ENCODE measurements at regions not wholly inside any gene's neighbourhood (a gene's known extent, or its start where the extent isn't known, plus 50 kb on each side); places are given as distances from the start of the nearest gene placed in this dataset.

DNA sequence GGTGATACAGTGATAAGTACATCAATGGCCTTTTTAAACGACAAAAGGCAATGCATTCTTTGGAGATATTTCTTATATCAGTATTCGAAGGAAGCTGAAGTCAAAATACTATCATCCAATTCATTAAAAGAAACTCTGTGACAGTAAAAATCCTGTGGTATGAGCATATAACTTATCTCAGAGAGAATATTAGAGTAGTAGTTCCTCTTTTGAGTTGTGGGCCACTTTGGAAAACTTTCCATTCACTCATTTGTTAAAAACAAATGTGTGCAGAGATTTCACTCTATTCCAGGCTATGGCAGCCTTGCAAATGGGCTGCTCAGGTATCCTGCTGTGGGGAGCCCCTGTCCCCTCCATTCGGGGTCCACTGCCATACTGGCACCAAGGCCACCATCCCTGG lies 55.3 kb upstream of the ZNF438 start:
- TF ChIP-seq CTCF (IDR thresholded peaks at IDR 0.05; ENCODE audit: extremely low read depth in 1 of 2, insufficient read depth in 1 of 2, low read depth in 1 of 2, low read length in 2 of 2) (no peak), POLR2AphosphoS5 (IDR thresholded peaks at IDR 0.05; ENCODE audit: insufficient read depth, low read depth, low read length) (no peak), EZH2 (IDR thresholded peaks at IDR 0.05; ENCODE audit: borderline replicate concordance, low read depth, low read length, severe bottlenecking) (no peak), JUN (IDR thresholded peaks at IDR 0.05; ENCODE audit: borderline replicate concordance, insufficient read depth, insufficient read length, low read depth) (no peak), POLR2A (IDR thresholded peaks at IDR 0.05; ENCODE audit: low read depth, low read length) (no peak), MYC (IDR thresholded peaks at IDR 0.05; ENCODE audit: low read depth, low read length) (no peak), MAX (IDR thresholded peaks at IDR 0.05; ENCODE audit: insufficient read depth, insufficient read length) (no peak), FOS (IDR thresholded peaks at IDR 0.05; ENCODE audit: borderline replicate concordance, insufficient read depth, low read length) (no peak), GATA2 (IDR thresholded peaks at IDR 0.05; ENCODE audit: insufficient read depth, insufficient read length, low read depth, low read length) (no peak)
